NCI-H1417 (cell line): ENCODE measurements at regions not wholly inside any gene's neighbourhood (a gene's known extent, or its start where the extent isn't known, plus 50 kb on each side); places are given as distances from the start of the nearest gene placed in this dataset.

Source experiments
- DNase-seq, 3 experiments: peaks; one replicate each; lab custom pipeline; 2025; lab: John Stamatoyannopoulos, UW

- no peak for DNase-seq
Measured at GRCh38 chr12:111197376-111197944, 171.4 kb downstream of the PHETA1 start.

GRCh38 chr12:111196532-111196931 is 172.4 kb downstream of the PHETA1 start:
- DNase-seq, result no peak

- DNase-seq, result no peak
Measured at GRCh38 chr12:111195316-111195715, 173.6 kb downstream of the PHETA1 start.

GRCh38 chr12:111194703-111195051 is 174.2 kb downstream of the PHETA1 start:
- no peak for DNase-seq

- no peak for DNase-seq
Measured at GRCh38 chr12:111193977-111194702, 174.8 kb downstream of the PHETA1 start.

DNA sequence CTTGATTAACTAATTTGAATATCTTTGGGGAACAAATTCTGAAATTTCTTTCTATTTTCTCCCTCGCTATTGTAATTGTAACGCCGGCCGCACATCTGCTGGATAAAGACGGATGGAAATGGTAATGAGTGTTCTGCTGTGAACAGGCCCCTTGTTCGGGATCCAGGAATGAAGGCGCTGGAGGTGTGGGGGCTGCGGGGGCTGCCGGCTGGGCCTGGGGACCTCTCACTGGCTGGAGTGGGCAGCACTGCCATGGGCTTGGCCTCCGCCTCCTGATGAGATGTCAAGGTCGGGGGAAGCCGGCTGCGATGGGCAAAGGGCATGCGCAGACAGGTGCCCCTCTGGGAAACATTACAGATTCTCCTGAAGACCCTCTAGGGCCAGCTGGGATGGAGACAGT is 175.4 kb downstream of the PHETA1 start:
- DNase-seq, result no peak

GRCh38 chr12:111193067-111193466 is 175.8 kb downstream of the PHETA1 start:
- no peak for DNase-seq

GRCh38 chr12:111192647-111193046 is 176.2 kb downstream of the PHETA1 start:
- no peak for DNase-seq

DNA sequence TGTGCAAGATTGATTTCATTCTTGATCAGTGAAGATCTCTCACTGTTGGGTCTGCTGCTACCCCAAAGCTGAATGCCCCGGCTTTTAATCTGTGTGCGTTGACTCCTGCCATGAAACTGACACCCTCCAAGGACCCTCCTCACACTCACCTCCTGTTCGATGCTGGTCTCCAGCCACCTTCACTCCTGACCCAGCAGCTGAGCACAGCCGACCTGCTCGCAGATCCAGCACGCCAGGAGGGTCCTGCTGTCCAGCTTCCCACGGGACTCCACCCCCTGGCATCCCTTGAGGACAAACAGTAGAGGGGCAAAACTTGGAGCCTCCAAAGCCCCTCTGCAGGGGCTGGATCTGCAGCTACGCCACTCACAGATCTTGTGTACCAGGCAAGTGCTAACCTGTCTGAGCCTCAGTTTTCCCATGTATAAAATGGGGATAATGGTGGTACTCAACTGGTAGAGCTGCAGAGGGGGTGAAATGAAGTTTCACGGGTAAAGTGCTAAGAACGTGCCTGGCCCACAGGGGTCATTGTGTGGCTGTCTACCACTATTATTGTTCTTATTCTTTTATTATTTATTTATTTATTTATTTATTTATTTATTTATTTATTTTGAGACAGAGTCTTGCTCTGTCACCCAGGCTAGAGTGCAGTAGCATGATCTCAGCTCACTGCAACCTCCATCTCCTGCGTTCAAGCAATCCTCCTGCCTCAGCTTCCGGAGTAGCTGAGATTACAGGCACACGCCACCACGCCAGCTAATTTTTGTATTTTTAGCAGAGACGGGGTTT is 178.0 kb downstream of the PHETA1 start:
- DNase-seq, result no peak

- no peak for DNase-seq
Measured at GRCh38 chr12:111189792-111190191, 179.1 kb downstream of the PHETA1 start.

DNA sequence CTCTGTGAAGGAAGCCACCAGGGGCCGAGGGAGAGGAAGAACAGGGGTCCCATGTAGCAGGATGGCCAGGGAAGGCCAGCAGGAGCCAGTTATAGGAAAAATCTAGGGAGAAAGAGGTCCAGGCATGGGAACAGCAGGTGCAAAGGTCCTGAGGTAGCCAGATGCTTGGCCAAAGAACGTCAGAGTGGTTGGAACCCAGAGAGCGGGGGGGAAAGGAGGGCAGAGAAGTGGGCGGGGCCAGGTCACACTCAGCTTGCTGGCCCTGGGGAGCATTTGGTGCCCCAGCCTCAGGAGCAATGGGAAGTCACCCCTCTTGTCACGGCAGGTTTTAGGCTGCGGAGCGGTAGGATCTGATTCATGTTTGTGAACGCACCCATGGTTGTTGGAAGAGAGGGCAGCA is 180.5 kb downstream of the PHETA1 start:
- no peak for DNase-seq

DNA sequence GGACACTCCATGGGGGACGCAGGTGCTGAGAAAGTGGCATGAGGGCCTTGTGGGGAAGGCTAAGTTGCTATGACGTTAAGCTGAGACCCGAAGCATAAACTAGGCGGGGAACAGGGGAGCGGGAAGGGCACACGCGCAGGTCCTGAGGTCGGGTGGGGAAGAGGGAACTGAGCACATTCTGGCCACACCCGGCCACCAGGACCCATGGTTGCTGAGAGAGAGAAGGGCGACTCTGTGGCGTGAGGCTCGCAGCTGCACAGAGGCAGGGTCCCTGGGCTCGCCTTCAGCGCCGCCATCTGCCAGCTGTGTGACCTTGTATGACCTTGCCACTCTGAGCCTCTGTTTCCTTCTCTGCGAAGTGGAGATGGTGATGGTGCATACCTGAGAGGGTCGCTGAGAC is 182.5 kb downstream of the PHETA1 start:
- no peak for DNase-seq

DNA sequence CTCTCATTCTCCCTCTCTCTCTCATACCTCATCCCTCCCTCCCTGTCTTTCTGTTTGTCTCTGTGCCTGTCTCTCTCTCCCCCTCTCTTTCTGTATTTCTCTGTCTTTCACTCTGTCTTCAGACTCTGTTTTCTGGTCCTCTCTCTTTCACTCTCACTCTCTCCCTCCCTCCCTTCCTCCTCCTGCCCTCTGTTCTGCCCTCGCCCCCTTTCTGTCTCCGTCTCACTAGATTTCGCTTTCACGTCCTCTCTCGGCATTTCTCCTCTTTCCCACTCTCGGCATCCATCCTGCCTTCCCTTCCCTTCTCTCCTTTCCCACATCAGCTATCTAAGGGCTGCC is 183.0 kb downstream of the PHETA1 start:
- DNase-seq, result no peak

DNA sequence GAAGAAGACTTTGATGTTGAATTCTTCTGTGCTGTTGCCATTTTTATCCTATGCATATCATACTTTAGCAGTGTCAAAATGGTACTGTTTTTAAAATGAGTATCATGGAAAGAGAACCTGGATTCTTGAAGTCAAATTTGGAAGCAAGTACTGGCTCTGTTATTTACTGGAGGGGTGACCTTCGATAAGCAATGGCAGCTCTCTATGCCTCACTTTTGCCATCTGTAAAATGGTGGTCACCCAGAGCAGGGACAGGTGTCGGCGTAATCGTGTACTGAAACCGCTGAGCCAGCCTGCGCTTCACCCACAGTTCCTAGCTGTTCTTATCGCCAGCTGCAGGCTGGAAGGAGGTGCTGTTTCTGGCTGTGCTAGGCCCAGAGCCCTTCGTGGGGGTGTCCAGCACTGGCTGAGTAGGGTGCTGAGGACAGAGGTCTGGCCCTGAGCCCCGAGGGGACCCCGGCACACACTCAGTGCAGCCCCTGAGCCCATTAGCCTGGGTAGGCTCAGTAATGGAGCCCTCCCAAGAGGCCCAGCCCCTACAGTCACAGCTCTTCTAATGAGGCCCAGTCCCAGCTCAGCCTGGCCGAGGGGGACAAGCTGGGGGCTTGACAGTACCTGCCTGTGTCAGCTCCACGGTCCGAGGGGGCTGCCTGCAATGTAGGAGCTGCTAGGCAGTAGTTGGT is 183.5 kb downstream of the PHETA1 start:
- DNase-seq, result no peak

DNA sequence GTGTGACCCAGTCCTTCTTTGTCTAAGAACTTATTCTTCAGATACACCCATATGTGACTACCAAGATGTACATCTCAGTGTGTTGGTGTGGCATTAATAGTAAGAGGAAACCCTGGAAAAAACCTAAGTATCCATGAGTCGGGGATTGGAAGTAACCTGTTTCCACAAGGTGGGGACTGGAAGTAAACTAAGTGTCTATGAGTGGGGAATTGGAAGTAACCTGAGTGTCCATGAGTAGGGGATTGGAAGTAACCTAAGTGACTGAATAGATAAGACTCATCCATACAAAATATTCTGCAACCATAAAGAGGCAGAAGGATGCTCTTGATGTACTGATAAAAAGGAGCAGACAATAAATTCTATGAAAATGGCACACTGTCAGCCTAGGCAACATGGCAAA is 184.7 kb downstream of the PHETA1 start:
- DNase-seq, result no peak

GRCh38 chr12:111183094-111183493 is 185.8 kb downstream of the PHETA1 start:
- no peak for DNase-seq

DNA sequence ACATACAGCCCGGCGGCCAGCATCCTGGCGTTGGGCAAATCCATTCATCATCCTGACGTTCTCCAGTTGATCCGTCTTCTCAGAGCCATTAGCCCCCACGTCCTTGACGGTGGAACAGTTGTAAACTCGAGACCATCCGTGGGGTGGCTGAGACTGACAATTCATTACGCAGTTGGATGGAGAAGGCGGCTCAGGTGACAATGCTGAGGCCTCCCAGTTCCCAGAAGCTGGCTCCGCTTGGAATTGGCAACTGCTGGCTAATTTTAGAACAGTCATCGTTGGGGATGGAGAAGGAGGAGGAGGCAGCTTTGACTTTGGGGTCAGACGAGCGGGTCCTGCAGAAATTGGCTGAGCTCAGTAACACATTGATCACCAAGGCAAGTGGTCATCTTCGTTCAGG is 186.5 kb downstream of the PHETA1 start:
- DNase-seq, result peak in 2 of 3 experiments; percentile 22 to 73

- DNase-seq, result peak in 2 of 3 experiments; percentile 77 to 92
Measured at GRCh38 chr12:111181143-111181726, 187.7 kb downstream of the PHETA1 start.

- DNase-seq, result no peak
Measured at GRCh38 chr12:111180426-111181142, 188.3 kb downstream of the PHETA1 start.

GRCh38 chr12:111178181-111179081 is 190.5 kb downstream of the PHETA1 start:
- no peak for DNase-seq
